NCI-H748 (cell line): ENCODE measurements at regions not wholly inside any gene's neighbourhood (a gene's known extent, or its start where the extent isn't known, plus 50 kb on each side); places are given as distances from the start of the nearest gene placed in this dataset.
"Not testable (repeated sequence)": the region's sequence is repeated elsewhere in the genome, so short reads cannot be mapped to it uniquely, and the experiment has no call there.

Experiments
- DNase-seq: peaks from one replicate; lab custom pipeline; 2025; ENCODE audit not compliant: unreplicated experiment; lab: John Stamatoyannopoulos, UW

GRCh38 chr6:4658486-4658885 is 117.7 kb upstream of the CDYL start:
- DNase-seq, result no peak

- DNase-seq, result no peak
Measured at GRCh38 chr6:4656106-4656505, 120.1 kb upstream of the CDYL start.

- DNase-seq, result no peak
Measured at GRCh38 chr6:4655196-4656025, 120.8 kb upstream of the CDYL start.

GRCh38 chr6:4653141-4653540 is 123.1 kb upstream of the CDYL start:
- DNase-seq, result no peak

- no peak for DNase-seq
Measured at GRCh38 chr6:4651831-4652467, 124.3 kb upstream of the CDYL start.

GRCh38 chr6:4649728-4650127 is 126.5 kb upstream of the CDYL start:
- DNase-seq, result no peak

- DNase-seq, result peak; percentile 61
Measured at GRCh38 chr6:4647414-4648365, 128.5 kb upstream of the CDYL start.

GRCh38 chr6:4645713-4646360 is 130.4 kb upstream of the CDYL start:
- no peak for DNase-seq

GRCh38 chr6:4644996-4645395 is 131.2 kb upstream of the CDYL start:
- DNase-seq, result peak; percentile 42

GRCh38 chr6:4641461-4641860 is 134.7 kb upstream of the CDYL start:
- DNase-seq, result no peak

GRCh38 chr6:4640139-4640538 is 136.1 kb upstream of the CDYL start:
- no peak for DNase-seq

- no peak for DNase-seq
Measured at GRCh38 chr6:4638641-4639040, 137.6 kb upstream of the CDYL start.

GRCh38 chr6:4637691-4638433 is 138.3 kb upstream of the CDYL start:
- DNase-seq, result no peak

- DNase-seq, result no peak
Measured at GRCh38 chr6:4636881-4637224, 139.4 kb upstream of the CDYL start.

- DNase-seq, result no peak
Measured at GRCh38 chr6:4636191-4636880, 139.9 kb upstream of the CDYL start.

- DNase-seq, result no peak
Measured at GRCh38 chr6:4635666-4636065, 140.5 kb upstream of the CDYL start.

GRCh38 chr6:4632421-4632820 is 143.8 kb upstream of the CDYL start:
- DNase-seq, result no peak

- not testable (repeated sequence) for DNase-seq
Measured at GRCh38 chr6:4629789-4630188, 146.4 kb upstream of the CDYL start.

GRCh38 chr6:4625557-4625956 is 150.6 kb upstream of the CDYL start:
- no peak for DNase-seq

GRCh38 chr6:4624726-4625125 is 151.5 kb upstream of the CDYL start:
- DNase-seq, result no peak
